GM21619 (cell line): ENCODE measurements at regions not wholly inside any gene's neighbourhood (a gene's known extent, or its start where the extent isn't known, plus 50 kb on each side); places are given as distances from the start of the nearest gene placed in this dataset.

Experiments
- ATAC-seq: cut with Tn5 transposase; IDR thresholded peaks from one replicate; pipeline ENCODE4 v1.9.1; 2021; ENCODE audit not compliant: unreplicated experiment

DNA sequence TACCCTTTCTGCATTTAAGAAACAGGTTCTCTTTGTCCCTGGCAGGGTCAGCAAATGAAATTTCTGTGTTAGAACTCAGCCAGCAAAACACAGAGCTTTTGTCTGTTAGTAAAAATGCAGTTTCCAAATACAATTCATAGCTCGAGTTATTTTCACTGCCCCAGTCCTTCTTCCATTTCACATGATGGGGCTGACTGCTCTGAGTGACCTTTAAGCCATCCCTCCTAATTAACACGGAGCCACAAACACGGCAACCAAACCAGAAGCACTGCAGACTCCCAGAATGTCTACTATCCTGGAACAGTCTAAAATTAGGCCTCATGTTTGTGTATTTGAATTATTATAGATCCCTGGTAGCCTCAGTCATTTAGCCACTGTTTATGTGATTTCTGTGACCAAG is 99.1 kb upstream of the RGS4 start:
- ATAC-seq = no peak

GRCh38 chr1:162966613-162967012 is 102.5 kb upstream of the RGS4 start:
- no peak for ATAC-seq

GRCh38 chr1:162964901-162965300 is 103.9 kb upstream of the CCDC190 start:
- no peak for ATAC-seq

DNA sequence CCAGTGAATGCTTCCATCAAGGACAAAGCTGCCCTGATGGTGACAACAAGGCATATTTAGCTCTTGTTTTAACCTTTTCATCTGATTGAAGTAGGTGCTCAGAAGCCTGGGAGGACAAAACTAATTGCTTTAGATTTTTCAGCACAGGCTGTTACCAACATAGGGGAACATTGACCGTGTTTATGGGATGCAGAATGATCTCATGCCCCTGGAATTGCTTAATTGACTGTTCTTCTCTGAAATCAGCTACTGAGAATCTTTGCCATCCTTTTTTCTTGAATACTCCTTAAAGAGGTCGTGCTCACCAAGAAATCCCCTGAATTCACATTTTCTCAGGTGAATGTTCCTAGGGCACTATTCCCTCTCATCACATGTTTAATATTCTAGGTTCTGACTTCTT is 95.9 kb upstream of the CCDC190 start:
- ATAC-seq = no peak

DNA sequence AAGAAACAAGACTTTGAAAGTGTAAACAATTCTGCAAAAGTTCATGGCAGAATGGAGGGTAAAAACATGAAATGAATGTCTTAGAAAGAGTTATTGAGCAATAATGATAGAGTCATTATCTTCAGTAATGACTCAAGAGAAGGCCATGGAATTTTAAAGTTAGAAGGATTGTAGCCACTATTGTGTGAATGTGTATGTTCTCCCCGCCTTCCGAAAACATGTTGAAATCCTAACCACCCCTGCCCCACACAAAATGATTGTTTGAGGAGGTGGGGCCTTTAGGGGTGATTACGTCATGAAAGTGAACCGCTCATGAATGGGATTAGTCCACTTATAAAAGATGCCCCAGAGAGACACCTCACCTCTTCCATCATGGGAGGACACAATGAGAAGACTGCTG is 93.8 kb upstream of the CCDC190 start:
- ATAC-seq = no peak

- ATAC-seq = no peak
Observed at GRCh38 chr1:162952956-162953355, 92.0 kb upstream of the CCDC190 start.

- peak; percentile 94 for ATAC-seq
Observed at GRCh38 chr1:162951553-162952315, 90.8 kb upstream of the CCDC190 start.

GRCh38 chr1:162950187-162950586 is 89.2 kb upstream of the CCDC190 start:
- ATAC-seq = no peak

DNA sequence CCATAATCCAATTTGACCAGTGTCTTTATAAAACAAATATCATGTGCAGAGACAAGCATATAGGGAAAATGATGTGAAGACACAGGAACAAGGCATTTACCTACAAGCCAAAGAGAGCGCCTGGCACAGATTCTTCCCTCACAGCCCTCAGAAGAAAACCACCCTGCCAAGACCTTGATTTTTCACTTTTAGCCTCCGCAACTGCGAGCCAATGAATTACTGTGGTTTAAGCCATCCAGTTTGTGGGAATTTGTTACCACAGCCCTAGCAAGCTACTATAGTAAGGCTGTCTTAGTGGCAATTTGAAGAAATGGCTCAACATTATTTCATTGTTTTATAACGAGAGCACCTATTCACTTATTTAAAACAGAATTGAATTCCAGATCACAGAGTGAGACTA is 85.7 kb upstream of the CCDC190 start:
- ATAC-seq = no peak

- no peak for ATAC-seq
Observed at GRCh38 chr1:162944974-162945674, 84.1 kb upstream of the CCDC190 start.

- no peak for ATAC-seq
Observed at GRCh38 chr1:162943622-162944021, 82.6 kb upstream of the CCDC190 start.

- no peak for ATAC-seq
Observed at GRCh38 chr1:162942916-162943559, 82.1 kb upstream of the CCDC190 start.

- ATAC-seq = no peak
Observed at GRCh38 chr1:162941024-162941423, 80.0 kb upstream of the CCDC190 start.

DNA sequence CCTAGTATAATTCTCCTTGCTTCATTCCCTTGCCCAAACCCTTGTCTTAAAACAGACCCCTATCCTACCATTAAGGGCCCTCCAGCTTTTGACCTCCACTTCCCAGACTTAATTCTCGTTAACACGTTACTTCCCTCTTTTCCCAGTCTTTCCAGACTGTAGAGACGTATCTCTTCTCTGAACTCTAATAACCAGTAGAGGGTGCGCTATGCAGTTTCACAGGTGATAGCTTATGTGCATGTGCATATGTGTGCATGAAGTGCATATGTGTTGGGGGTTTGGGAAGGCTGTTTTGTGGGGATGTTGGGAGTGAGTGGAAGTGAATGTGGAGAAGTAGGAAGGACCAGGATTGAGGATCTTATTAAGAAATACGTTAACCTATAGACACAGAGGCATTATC is 78.1 kb upstream of the CCDC190 start:
- ATAC-seq = no peak

DNA sequence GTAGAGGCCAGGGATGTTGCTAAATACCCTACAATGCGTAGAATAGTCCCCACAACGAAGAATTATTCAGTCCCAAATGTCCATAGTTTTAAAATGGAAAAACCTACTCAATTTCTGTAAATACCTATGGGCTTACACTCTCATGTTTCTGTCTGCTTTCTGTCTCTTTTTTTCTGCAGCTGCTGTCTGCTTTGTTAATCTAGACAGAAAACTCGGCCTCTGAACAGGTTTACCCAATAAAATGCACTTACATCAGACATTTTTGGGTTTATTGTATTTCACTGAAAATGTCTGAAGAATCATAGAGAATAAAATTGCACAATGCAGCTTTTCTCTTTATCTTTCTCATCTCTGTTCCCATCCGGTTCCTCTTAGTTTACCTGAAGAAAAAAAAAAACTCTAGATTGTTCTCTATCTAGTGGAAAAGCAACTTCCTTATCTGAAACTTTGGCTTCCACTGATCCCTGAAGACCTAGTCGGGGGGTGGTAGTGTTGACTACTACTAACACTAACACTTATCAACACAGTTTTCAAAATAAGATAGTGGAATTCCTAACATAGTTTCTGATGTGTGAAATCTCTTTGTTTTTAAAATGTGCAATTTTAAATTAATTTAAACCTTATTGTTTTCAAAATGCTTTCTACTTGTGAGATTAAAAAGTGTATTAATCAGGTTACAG is 76.9 kb upstream of the CCDC190 start:
- ATAC-seq = no peak

GRCh38 chr1:162930976-162931560 is 70.1 kb upstream of the CCDC190 start:
- ATAC-seq = no peak

GRCh38 chr1:162930532-162930931 is 69.6 kb upstream of the CCDC190 start:
- no peak for ATAC-seq

- ATAC-seq = no peak
Observed at GRCh38 chr1:162929177-162929576, 68.2 kb upstream of the CCDC190 start.

DNA sequence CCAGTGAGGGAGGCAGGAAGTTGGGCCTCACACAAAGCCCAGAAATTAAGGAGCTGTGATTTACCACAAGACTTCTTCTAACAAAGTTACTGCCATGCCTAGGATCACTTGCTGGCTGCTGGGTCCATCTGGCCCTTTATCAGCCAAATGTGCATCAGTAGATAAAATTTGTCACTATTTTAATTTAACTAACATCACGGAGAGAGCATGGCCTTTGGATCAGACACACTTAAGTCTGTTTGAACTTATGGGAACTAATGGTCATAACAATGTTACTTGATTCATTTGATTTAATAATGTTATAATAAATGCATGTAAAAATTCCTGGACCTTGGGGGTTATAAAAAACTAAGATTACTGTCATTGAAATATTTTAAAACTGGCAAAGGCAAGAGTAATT is 67.2 kb upstream of the CCDC190 start:
- no peak for ATAC-seq

- no peak for ATAC-seq
Observed at GRCh38 chr1:162927421-162927820, 66.4 kb upstream of the CCDC190 start.

DNA sequence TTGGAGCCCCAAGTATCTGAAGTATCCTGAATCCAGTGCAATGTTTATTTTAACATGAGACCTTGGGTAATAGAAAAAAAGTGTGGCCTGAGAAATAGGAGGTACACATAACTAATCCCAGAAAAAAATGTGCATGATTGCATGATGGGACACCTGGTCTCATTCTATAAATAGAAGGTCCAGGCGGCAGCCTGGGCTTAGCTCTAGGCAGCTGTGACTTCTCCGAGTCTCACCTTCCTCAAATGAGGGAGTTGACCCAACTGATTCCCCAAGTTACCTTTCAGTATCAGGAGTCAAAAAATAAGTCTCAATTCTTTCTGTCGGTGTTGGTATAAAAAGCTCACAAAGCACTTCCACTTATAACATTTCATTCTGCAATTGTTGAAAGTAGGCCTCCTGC is 65.9 kb upstream of the CCDC190 start:
- no peak for ATAC-seq
